ENCODE measurements at regions not wholly inside any gene's neighbourhood (a gene's known extent, or its start where the extent isn't known, plus 50 kb on each side); places are given as distances from the start of the nearest gene placed in this dataset.

DNA sequence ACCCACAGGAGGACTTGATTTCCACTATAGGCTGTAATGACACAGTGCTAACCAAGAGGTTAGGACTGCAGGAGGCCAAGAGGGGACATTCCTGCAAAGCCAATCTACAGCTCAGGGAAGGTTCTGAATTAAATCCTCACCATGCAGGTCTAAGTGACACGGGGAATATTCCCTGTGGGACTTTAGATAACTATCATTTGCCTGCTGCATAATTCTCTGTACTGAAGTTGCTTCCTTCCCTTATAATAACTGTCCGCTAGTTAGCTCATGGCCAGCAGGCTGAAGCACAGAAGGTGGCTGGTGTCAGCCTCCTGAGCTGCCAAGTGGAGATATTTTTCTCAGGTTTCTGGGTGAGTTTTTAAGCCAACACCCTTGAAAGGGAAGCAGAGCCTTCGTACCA, 74.6 kb upstream of the SOX9 start:
- Histone ChIP-seq H3K4me2 (ENCODE audit: control insufficient read depth, extremely low read depth, insufficient read depth, low read depth, low read length) (no peak overlapping the region), H4K20me1 (ENCODE audit: control insufficient read depth, extremely low read depth, insufficient read depth, low read length) (no peaks in the 10 kb centered on the region), H3K9me1 (ENCODE audit: control insufficient read depth, extremely low read depth, insufficient read depth, low read length) (no peaks in the 10 kb centered on the region), H3K4me1 (ENCODE audit: control insufficient read depth, extremely low read depth, insufficient read depth, low read length) (no peaks in the 10 kb centered on the region), H3K27me3 (ENCODE audit: control insufficient read depth, extremely low read depth, insufficient read depth, low read length) (no peaks in the 10 kb centered on the region), H3K79me2 (ENCODE audit: control insufficient read depth, insufficient read depth, low read length) (no peaks in the 10 kb centered on the region), H3K9ac (ENCODE audit: control insufficient read depth, extremely low read depth, insufficient read depth, low read length) (no peak overlapping the region), H2AFZ (ENCODE audit: control insufficient read depth, low read length) (no peak overlapping the region), H3K4me3 (ENCODE audit: control insufficient read depth in 2 of 3, extremely low read depth in 1 of 3, insufficient read depth in 2 of 3, low read depth in 1 of 3, low read length in 3 of 3) (no peak overlapping the region), H3K36me3 (ENCODE audit: control insufficient read depth in 2 of 2, extremely low read depth in 1 of 2, insufficient read depth in 2 of 2, low read length in 2 of 2) (no peaks in the 10 kb centered on the region), H3K27ac (ENCODE audit: control insufficient read depth, insufficient read depth, low read length) (no peak overlapping the region), H3K9me3 (ENCODE audit: control insufficient read depth, low read depth, low read length) (no peaks in the 10 kb centered on the region)
- FAIRE-seq = no peak
- no peak for DNase-seq (ENCODE audit: low read depth, low spot score)
- dilution Hi-C loops (cut with MboI; ENCODE audit: extremely low pct_ligation_motif_present, low sequenced_read_pairs) = no loop called here
- TF ChIP-seq, protein P1, sequence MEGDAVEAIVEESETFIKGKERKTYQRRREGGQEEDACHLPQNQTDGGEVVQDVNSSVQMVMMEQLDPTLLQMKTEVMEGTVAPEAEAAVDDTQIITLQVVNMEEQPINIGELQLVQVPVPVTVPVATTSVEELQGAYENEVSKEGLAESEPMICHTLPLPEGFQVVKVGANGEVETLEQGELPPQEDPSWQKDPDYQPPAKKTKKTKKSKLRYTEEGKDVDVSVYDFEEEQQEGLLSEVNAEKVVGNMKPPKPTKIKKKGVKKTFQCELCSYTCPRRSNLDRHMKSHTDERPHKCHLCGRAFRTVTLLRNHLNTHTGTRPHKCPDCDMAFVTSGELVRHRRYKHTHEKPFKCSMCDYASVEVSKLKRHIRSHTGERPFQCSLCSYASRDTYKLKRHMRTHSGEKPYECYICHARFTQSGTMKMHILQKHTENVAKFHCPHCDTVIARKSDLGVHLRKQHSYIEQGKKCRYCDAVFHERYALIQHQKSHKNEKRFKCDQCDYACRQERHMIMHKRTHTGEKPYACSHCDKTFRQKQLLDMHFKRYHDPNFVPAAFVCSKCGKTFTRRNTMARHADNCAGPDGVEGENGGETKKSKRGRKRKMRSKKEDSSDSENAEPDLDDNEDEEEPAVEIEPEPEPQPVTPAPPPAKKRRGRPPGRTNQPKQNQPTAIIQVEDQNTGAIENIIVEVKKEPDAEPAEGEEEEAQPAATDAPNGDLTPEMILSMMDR (optimal IDR thresholded peaks at IDR 0.05 in 1 of 3, IDR thresholded peaks at IDR 0.05 in 1 of 3, conservative IDR thresholded peaks at IDR 0.05 in 1 of 3; ENCODE audit: extremely low read depth in 1 of 3, insufficient read depth in 2 of 3, low read length in 3 of 3) = no peak
- no peak for TF ChIP-seq EZH2 (IDR thresholded peaks at IDR 0.05; ENCODE audit: low read length)

DNA sequence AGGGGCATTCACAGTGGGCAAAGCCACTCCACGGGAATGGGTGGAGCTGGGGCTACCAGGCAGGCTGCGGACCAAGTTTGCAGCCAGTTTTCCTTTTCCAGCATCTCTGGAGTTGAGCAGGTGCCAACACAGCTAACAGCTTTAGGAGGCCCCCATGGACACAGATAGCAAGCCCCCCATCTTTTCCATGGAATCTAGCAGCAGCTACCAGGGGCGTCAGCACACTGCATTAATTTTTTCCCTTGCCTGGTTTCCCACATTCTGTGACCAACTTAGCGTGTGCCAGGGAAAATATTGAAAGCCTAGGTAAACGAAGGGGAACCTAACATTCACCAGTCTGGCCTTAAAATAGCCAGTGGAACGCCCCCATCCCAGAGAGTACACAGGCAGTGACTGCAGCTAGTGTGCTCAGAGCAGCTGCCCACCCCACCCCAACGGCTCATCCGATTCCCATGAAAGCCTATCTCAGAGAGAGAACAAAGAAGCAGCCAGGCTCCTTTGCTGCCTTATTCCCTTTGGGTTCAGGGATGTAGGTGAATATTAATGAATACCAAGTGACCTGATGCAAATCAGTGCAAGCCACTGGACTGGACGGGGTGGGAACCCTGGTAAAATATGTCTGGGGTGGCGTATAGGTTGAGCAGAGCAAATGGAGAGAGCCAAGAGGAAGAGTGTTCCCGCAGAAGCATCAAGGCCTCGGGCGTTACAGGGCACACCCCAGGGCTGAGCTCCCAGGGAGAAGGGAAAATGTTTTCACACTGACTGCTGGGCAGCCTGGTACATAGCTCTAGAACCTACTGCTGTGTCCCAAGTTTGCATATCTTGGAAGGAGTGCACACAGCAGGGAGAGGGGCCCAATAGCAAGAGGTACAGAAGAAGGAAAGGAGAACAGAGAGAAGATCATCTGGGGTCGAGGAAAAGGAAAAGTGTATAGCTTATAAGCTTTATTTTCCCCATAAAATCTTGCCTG, 73.9 kb upstream of the SOX9 start:
- FAIRE-seq (no peak), DNase-seq (ENCODE audit: low read depth, low spot score) (no peak)
- Histone ChIP-seq H3K4me3 (ENCODE audit: control insufficient read depth in 2 of 3, extremely low read depth in 1 of 3, insufficient read depth in 2 of 3, low read depth in 1 of 3, low read length in 3 of 3) (no peak overlapping the region), H3K9me3 (ENCODE audit: control insufficient read depth, low read depth, low read length) (no peaks in the 10 kb centered on the region), H3K27ac (ENCODE audit: control insufficient read depth, insufficient read depth, low read length) (no peak overlapping the region), H3K27me3 (ENCODE audit: control insufficient read depth, extremely low read depth, insufficient read depth, low read length) (no peaks in the 10 kb centered on the region), H4K20me1 (ENCODE audit: control insufficient read depth, extremely low read depth, insufficient read depth, low read length) (no peaks in the 10 kb centered on the region), H3K36me3 (ENCODE audit: control insufficient read depth in 2 of 2, extremely low read depth in 1 of 2, insufficient read depth in 2 of 2, low read length in 2 of 2) (no peaks in the 10 kb centered on the region), H3K9me1 (ENCODE audit: control insufficient read depth, extremely low read depth, insufficient read depth, low read length) (no peaks in the 10 kb centered on the region), H2AFZ (ENCODE audit: control insufficient read depth, low read length) (no peak overlapping the region), H3K4me1 (ENCODE audit: control insufficient read depth, extremely low read depth, insufficient read depth, low read length) (no peaks in the 10 kb centered on the region), H3K4me2 (ENCODE audit: control insufficient read depth, extremely low read depth, insufficient read depth, low read depth, low read length) (no peak overlapping the region), H3K9ac (ENCODE audit: control insufficient read depth, extremely low read depth, insufficient read depth, low read length) (no peak overlapping the region), H3K79me2 (ENCODE audit: control insufficient read depth, insufficient read depth, low read length) (no peaks in the 10 kb centered on the region)
- dilution Hi-C loops (cut with MboI; ENCODE audit: extremely low pct_ligation_motif_present, low sequenced_read_pairs) = no loop called here
- no peak for TF ChIP-seq EZH2 (IDR thresholded peaks at IDR 0.05; ENCODE audit: low read length)
- TF ChIP-seq, protein P1 (optimal IDR thresholded peaks at IDR 0.05 in 1 of 3, IDR thresholded peaks at IDR 0.05 in 1 of 3, conservative IDR thresholded peaks at IDR 0.05 in 1 of 3; ENCODE audit: extremely low read depth in 1 of 3, insufficient read depth in 2 of 3, low read length in 3 of 3) = no peak

Measured in keratinocyte (primary cell).